ENCODE measurements at regions not wholly inside any gene's neighbourhood (a gene's known extent, or its start where the extent isn't known, plus 50 kb on each side); places are given as distances from the start of the nearest gene placed in this dataset.

DNA sequence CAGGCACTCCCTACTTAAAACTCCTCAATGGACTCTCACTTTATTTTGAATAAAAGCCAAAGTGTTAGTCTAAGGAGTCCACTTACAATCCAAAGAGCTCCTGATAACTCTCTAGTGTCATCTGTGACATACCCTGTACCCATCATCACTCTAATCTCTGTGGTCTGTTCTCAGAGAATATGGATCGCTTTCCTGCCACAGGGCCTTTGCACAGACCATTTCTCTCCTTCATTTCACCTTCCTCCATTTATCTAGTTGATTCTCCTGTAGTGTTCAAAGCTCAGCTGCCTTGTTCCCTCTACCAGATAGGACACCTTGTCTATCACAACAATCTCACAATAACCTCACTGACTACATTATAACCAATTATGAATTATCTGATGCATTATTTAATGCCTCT is 185.4 kb upstream of the KBTBD8 start:
- DNase-seq, result no peak
- Histone ChIP-seq H3K4me3 (no peak overlapping the region), H3K9me3 (no peaks in the 10 kb centered on the region), H3K27ac (no peak overlapping the region), H3K36me3 (no peaks in the 10 kb centered on the region), H3K27me3 (no peaks in the 10 kb centered on the region), H3K4me1 (peaks cover 0 to 6% of the 10 kb centered on the region in 2 donors)
- in situ Hi-C loops (cut with MboI; ENCODE audit: low sequenced_read_pairs in 4 of 4) (loop anchor here (10.0 to 25.0 kb wide), 3 partner anchors 300 to 408 kb away; partner anchors contain the start of gene LRIG1 (in 4 of the 4)), intact Hi-C loops (cut with DNase I; ENCODE audit: low total_unique reads) (no loop called here)
- TF ChIP-seq POLR2A (IDR thresholded peaks at IDR 0.05) (no peak), CTCF (IDR thresholded peaks at IDR 0.05 in 4 of 5, conservative IDR thresholded peaks at IDR 0.05 in 1 of 5) (no peak)
- no peak for ATAC-seq

- intact Hi-C loops (cut with DNase I; ENCODE audit: low total_unique reads) (loop anchor here (1.0 to 5.0 kb wide), 4 partner anchors 54 to 561 kb away; partner anchors contain the start of gene LRIG1), in situ Hi-C loops (cut with MboI; ENCODE audit: low sequenced_read_pairs in 4 of 4) (loop anchor here (5.0 to 25.0 kb wide), 5 partner anchors 304 to 539 kb away; partner anchors contain the start of gene LRIG1 (in 4 of the 4))
- ATAC-seq (peak; percentile 89 to 95), DNase-seq (no peak)
- Histone ChIP-seq H3K4me1 (peaks cover 0 to 6% of the 10 kb centered on the region in 2 donors), H3K27me3 (no peaks in the 10 kb centered on the region), H3K36me3 (no peaks in the 10 kb centered on the region), H3K9me3 (no peaks in the 10 kb centered on the region), H3K27ac (no peak overlapping the region), H3K4me3 (no peak overlapping the region)
- TF ChIP-seq POLR2A (IDR thresholded peaks at IDR 0.05) (no peak), CTCF (IDR thresholded peaks at IDR 0.05 in 4 of 5, conservative IDR thresholded peaks at IDR 0.05 in 1 of 5) (peak; percentile 61 to 77 (median 65))
These were observed 181.9 kb upstream of the KBTBD8 start for GRCh38 chr3:66816090-66816761.

DNA sequence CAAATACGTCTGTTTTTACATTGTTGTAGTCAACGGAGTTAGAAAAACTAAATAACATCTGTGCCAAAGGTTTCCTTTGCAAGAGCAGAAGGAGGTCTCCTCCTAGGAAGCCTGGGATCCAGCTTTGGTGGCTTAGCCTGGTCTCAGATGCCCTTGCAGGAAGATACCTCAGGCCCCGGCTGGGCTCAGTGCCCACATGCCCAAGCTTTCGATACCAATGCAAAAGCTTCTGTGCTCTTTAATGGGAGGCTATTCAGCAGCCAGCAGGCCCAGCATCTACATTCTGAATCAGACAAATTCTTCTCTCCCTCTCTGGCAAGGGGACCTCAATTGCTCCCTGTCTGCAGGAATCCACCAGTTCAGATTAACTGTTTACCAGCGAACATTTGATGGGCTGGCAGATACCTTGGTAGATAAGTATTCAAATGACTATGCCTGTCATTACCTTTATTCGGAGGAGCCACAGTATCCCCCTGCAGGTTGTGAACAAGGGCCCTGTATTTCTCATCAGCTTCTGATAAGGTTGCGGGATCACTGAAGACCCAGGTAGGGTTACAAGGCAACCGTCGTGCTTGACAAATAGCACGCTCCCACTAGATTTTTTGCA is 180.1 kb upstream of the KBTBD8 start:
- intact Hi-C loops (cut with DNase I; ENCODE audit: low total_unique reads), result loop anchor here (2.0 to 5.0 kb wide), 3 partner anchors 56 to 563 kb away; partner anchors contain the start of gene LRIG1
- no peaks in the 10 kb centered on the region for H3K9me3 ChIP-seq
- in situ Hi-C loops (cut with MboI; ENCODE audit: low sequenced_read_pairs in 4 of 4), result loop anchor here (5.0 to 25.0 kb wide), 5 partner anchors 306 to 541 kb away; partner anchors contain the start of gene LRIG1 (in 4 of the 4)
- TF ChIP-seq POLR2A (IDR thresholded peaks at IDR 0.05) (no peak), CTCF (IDR thresholded peaks at IDR 0.05 in 4 of 5, conservative IDR thresholded peaks at IDR 0.05 in 1 of 5) (no peak)
- H3K4me1 ChIP-seq, result peaks cover 0 to 6% of the 10 kb centered on the region in 2 donors
- no peak overlapping the region for H3K27ac ChIP-seq
- no peaks in the 10 kb centered on the region for H3K36me3 ChIP-seq
- H3K27me3 ChIP-seq, result no peaks in the 10 kb centered on the region
- no peak for DNase-seq
- no peak overlapping the region for H3K4me3 ChIP-seq
- no peak for ATAC-seq

DNA sequence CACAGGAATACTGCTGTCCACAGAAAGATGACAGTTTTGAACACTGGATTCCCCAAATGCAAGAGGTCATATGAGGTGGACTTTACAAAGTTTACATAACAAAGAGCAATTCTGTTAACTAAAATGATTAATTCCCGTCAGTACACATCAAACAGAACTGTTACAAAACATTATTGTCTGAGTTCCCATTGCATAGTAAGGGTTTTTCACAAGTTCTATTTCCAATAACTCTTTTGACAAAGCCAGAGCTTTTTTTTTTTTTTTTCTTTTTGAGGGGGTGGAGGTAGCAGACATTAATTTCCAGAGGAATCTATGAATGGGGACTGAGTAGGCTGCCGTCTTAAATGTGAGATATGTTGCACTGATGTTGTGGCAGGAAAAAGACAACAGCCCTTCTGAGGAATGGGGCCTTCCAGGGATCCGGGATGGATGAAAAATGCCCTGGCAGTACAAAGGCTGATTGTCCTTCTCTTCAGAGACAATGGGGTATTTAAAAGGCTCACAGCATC is 178.1 kb upstream of the KBTBD8 start:
- Histone ChIP-seq H3K27ac (no peak overlapping the region), H3K4me1 (peaks cover 0 to 6% of the 10 kb centered on the region in 2 donors), H3K36me3 (no peaks in the 10 kb centered on the region), H3K4me3 (no peak overlapping the region), H3K27me3 (no peaks in the 10 kb centered on the region), H3K9me3 (no peaks in the 10 kb centered on the region)
- in situ Hi-C loops (cut with MboI; ENCODE audit: low sequenced_read_pairs in 4 of 4), result loop anchor here (5.0 to 25.0 kb wide), 5 partner anchors 308 to 543 kb away; partner anchors contain the start of gene LRIG1 (in 4 of the 4)
- DNase-seq, result no peak
- ATAC-seq, result no peak
- no peak for TF ChIP-seq CTCF (IDR thresholded peaks at IDR 0.05 in 4 of 5, conservative IDR thresholded peaks at IDR 0.05 in 1 of 5)
- no peak for TF ChIP-seq POLR2A (IDR thresholded peaks at IDR 0.05)
- intact Hi-C loops (cut with DNase I; ENCODE audit: low total_unique reads), result loop anchor here (5.0 kb wide), 2 partner anchors 58 to 318 kb away; partner anchors contain the start of gene LRIG1

Data from gastrocnemius medialis (tissue), 4 donors.